Astrocyte (in vitro differentiated cells and primary cell): ENCODE measurements at regions not wholly inside any gene's neighbourhood (a gene's known extent, or its start where the extent isn't known, plus 50 kb on each side); places are given as distances from the start of the nearest gene placed in this dataset.

Source experiments
- CTCF ChIP-seq: IDR thresholded peaks from 2 replicates; pipeline ENCODE4 v1.5.1; 2011; ENCODE audit warnings: low read depth, mild to moderate bottlenecking, inconsistent platforms, low read length, moderate library complexity; ENCODE audit not compliant: insufficient read depth
- EZH2 ChIP-seq: IDR thresholded peaks from 2 replicates; pipeline ENCODE4 v1.6.1; 2012; ENCODE audit warnings: mild to moderate bottlenecking, low read length, inconsistent platforms; ENCODE audit not compliant: insufficient read depth

GRCh38 chr2:16221461-16222010 lies 281.2 kb downstream of the MYCN start:
- TF ChIP-seq CTCF (no peak), EZH2 (no peak)
